ENCODE measurements at regions not wholly inside any gene's neighbourhood (a gene's known extent, or its start where the extent isn't known, plus 50 kb on each side); places are given as distances from the start of the nearest gene placed in this dataset.

GRCh38 chr13:106187101-106187500 lies 348.4 kb downstream of the EFNB2 start:
- no peak overlapping the region for H2BK20ac ChIP-seq (ENCODE audit: low read depth, low read length)
- H3K9me3 ChIP-seq (ENCODE audit: control insufficient read depth, insufficient read depth, low read length), result no peaks in the 10 kb centered on the region
- no peak for ATAC-seq (ENCODE audit: low read depth)
- 100% methylated on average over 1 of the region's 1 CpG; no CpG with 5 or more reads in 1 of the 2 experiments for WGBS, 2 experiments (ENCODE audit: extremely low coverage in 2 of 2, insufficient read length in 1 of 2)
- H4K8ac ChIP-seq (ENCODE audit: low read depth in 2 of 2, low read length in 2 of 2), result no peak overlapping the region
- H2BK5ac ChIP-seq (ENCODE audit: low read depth, low read length, poor library complexity, severe bottlenecking), result no peak overlapping the region
- no peak overlapping the region for H4K5ac ChIP-seq (ENCODE audit: low read depth, low read length)
- H3K27ac ChIP-seq (ENCODE audit: insufficient read depth, low read length), result no peak overlapping the region
- ChIA-PET POLR2A (ENCODE audit: unreplicated experiment) (no interaction called here), CTCF (no interaction called here)
- H3K14ac ChIP-seq (replicated peaks; ENCODE audit: low read depth, low read length), result no peak overlapping the region
- no peak overlapping the region for H4K91ac ChIP-seq (ENCODE audit: insufficient read depth, low read depth, low read length)
- H2AFZ ChIP-seq (replicated peaks; ENCODE audit: low read length, poor library complexity), result no peak overlapping the region
- no peak overlapping the region for H2BK120ac ChIP-seq (ENCODE audit: low read depth, low read length)
- no peak overlapping the region for H3K9ac ChIP-seq (ENCODE audit: low read depth, low read length)
- no peak overlapping the region for H3K4me3 ChIP-seq (ENCODE audit: insufficient read depth, low read depth, low read length)
- no peak overlapping the region for H2AK9ac ChIP-seq (replicated peaks; ENCODE audit: low read depth, low read length, poor library complexity)
- no peak overlapping the region for H3K56ac ChIP-seq (ENCODE audit: extremely low read depth, insufficient read depth, low read length)
- H3K23ac ChIP-seq (ENCODE audit: low read depth, low read length), result no peak overlapping the region
- no peak overlapping the region; the same call in 2 of the 3 replicates for H2BK15ac ChIP-seq (ENCODE audit: low read depth, low read length)
- no peak overlapping the region for H2AK5ac ChIP-seq (ENCODE audit: low read depth, low read length)
- no peak overlapping the region for H3K4me2 ChIP-seq (ENCODE audit: low read depth, low read length)
- dilution Hi-C loops (cut with HindIII; ENCODE audit: low sequenced_read_pairs, unreplicated experiment), result no loop called here
- H3K4me1 ChIP-seq (ENCODE audit: control insufficient read depth, insufficient read depth, low read length), result no peaks in the 10 kb centered on the region
- intact Hi-C loops (cut with micrococcal nuclease), result no loop called here
- no peak for DNase-seq
- TF ChIP-seq, protein P1, sequence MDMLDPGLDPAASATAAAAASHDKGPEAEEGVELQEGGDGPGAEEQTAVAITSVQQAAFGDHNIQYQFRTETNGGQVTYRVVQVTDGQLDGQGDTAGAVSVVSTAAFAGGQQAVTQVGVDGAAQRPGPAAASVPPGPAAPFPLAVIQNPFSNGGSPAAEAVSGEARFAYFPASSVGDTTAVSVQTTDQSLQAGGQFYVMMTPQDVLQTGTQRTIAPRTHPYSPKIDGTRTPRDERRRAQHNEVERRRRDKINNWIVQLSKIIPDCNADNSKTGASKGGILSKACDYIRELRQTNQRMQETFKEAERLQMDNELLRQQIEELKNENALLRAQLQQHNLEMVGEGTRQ (IDR thresholded peaks at IDR 0.05; ENCODE audit: low read depth, low read length), result no peak
- TF ChIP-seq MXI1 (IDR thresholded peaks at IDR 0.05; ENCODE audit: borderline replicate concordance, low read depth, low read length), result no peak
- no peak for TF ChIP-seq SMC3 (IDR thresholded peaks at IDR 0.05; ENCODE audit: low read depth, low read length)
- no peak for TF ChIP-seq POLR2A (IDR thresholded peaks at IDR 0.05; ENCODE audit: low read depth, low read length)
- no peak for TF ChIP-seq RAD21 (IDR thresholded peaks at IDR 0.05; ENCODE audit: low read length)
- TF ChIP-seq BHLHE40 (IDR thresholded peaks at IDR 0.05; ENCODE audit: low read depth, low read length), result no peak
- no peak for TF ChIP-seq NFE2L2 (IDR thresholded peaks at IDR 0.05; ENCODE audit: low read depth, low read length)
- TF ChIP-seq RFX5 (IDR thresholded peaks at IDR 0.05; ENCODE audit: low read depth, low read length), result no peak
- no peak for TF ChIP-seq CEBPB (IDR thresholded peaks at IDR 0.05; ENCODE audit: low read depth, low read length)
- TF ChIP-seq MAZ (IDR thresholded peaks at IDR 0.05; ENCODE audit: borderline replicate concordance, low read depth, low read length), result no peak
- H3K27me3 ChIP-seq (ENCODE audit: control insufficient read depth, insufficient read depth, low read length), result no peaks in the 10 kb centered on the region
- H3K79me1 ChIP-seq (ENCODE audit: low read depth in 1 of 2, low read length in 2 of 2), result no peaks in the 10 kb centered on the region
- peaks cover 4% of the 10 kb centered on the region; the same call in 1 of the 2 replicates for H3K9me1 ChIP-seq (ENCODE audit: insufficient read depth, low read length)
- no peaks in the 10 kb centered on the region for H3K36me3 ChIP-seq (ENCODE audit: control insufficient read depth, insufficient read depth, low read length)
- no peak overlapping the region for H3K4ac ChIP-seq (ENCODE audit: low read depth, low read length)
- BruUV-seq (replicated peaks), result no TSS peak
- in situ Hi-C loops (cut with MboI; ENCODE audit: low sequenced_read_pairs), result no loop called here
- no peak overlapping the region for H3K18ac ChIP-seq (ENCODE audit: low read depth, low read length)
- no peaks in the 10 kb centered on the region for H4K20me1 ChIP-seq (ENCODE audit: insufficient read depth, low read length)

Measured in IMR-90 (cell line).